ENCODE measurements at regions not wholly inside any gene's neighbourhood (a gene's known extent, or its start where the extent isn't known, plus 50 kb on each side); places are given as distances from the start of the nearest gene placed in this dataset.
A peak's percentile ranks its signal among the peaks of the same experiment; 100 is the strongest.
"Not testable (repeated sequence)": the region's sequence is repeated elsewhere in the genome, so short reads cannot be mapped to it uniquely, and the experiment has no call there.

DNA sequence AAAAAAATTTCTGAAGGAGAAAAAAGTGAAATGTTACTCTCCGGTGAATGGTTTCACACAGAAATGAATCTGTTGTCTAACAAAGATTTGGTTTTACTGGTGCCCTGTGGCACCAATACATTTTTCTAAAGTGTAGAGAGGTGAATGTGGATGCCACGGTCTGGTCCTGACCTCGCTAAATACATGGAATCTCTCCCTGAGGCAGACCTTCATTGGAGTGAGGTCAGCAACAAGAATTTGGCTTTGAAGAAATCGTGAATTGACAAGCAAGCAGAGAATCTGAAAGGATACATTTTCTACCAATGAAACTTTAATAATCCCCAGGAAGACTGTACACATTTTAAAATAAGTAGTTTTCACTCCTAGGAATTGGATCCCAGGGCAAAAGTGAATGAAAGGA lies 81.2 kb upstream of the OTOGL start:
- no peak overlapping the region for H3K27ac ChIP-seq
- no peaks in the 10 kb centered on the region for H3K36me3 ChIP-seq
- DNase-seq (ENCODE audit: low spot score in 2 of 2) = no peak
- H3K4me1 ChIP-seq = peaks cover 0 to 16% (median 8%) of the 10 kb centered on the region in 4 donors
- no peak overlapping the region for H3K4me3 ChIP-seq
- TF ChIP-seq, protein P1, sequence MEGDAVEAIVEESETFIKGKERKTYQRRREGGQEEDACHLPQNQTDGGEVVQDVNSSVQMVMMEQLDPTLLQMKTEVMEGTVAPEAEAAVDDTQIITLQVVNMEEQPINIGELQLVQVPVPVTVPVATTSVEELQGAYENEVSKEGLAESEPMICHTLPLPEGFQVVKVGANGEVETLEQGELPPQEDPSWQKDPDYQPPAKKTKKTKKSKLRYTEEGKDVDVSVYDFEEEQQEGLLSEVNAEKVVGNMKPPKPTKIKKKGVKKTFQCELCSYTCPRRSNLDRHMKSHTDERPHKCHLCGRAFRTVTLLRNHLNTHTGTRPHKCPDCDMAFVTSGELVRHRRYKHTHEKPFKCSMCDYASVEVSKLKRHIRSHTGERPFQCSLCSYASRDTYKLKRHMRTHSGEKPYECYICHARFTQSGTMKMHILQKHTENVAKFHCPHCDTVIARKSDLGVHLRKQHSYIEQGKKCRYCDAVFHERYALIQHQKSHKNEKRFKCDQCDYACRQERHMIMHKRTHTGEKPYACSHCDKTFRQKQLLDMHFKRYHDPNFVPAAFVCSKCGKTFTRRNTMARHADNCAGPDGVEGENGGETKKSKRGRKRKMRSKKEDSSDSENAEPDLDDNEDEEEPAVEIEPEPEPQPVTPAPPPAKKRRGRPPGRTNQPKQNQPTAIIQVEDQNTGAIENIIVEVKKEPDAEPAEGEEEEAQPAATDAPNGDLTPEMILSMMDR (IDR thresholded peaks at IDR 0.05) = no peak
- TF ChIP-seq EP300 (IDR thresholded peaks at IDR 0.05) (no peak), POLR2A (IDR thresholded peaks at IDR 0.05) (no peak)
- 42 to 47% methylated on average over 4 of the region's 4 CpGs for WGBS, 2 donors
- no peaks in the 10 kb centered on the region for H3K27me3 ChIP-seq
- peaks cover 0 to 2% (median 0%) of the 10 kb centered on the region in 4 donors for H3K9me3 ChIP-seq

DNA sequence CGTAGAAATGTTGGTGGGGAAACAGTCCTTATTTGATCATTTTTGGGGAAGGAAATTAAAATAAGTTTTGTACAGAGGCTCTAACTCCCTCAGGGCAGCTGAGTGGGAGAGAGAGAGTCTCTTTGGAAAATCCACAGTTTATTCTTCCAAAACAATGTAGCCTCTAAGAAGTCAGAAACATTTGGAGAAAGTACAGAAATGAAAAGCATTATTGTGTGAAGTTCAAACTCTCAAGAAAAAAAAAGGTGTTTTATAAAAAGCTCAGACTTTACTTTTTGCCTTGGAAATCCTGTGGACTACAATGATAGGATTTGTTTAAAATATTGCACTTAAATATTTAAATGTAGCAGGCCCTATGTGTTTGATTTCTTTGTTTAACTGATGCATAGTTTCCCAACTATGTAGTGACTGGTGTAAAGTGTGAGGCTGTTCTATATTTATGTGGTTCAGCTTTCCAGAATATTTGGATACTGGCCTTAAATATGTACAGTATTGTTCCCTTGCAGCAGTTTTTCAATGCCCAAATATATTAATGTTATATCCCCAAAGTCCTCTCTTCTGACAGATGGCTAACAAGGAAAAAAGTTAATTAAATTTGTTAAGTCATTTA lies 82.0 kb upstream of the OTOGL start:
- 17 to 24% methylated on average over 1 of the region's 1 CpG for WGBS, 2 donors
- peaks cover 0 to 16% (median 8%) of the 10 kb centered on the region in 4 donors for H3K4me1 ChIP-seq
- no peak for TF ChIP-seq POLR2A (IDR thresholded peaks at IDR 0.05)
- no peak for TF ChIP-seq EP300 (IDR thresholded peaks at IDR 0.05)
- TF ChIP-seq, protein P1 (IDR thresholded peaks at IDR 0.05) = no peak
- no peak overlapping the region for H3K4me3 ChIP-seq
- peak overlapping the region in 1 of 4 donors; percentile 16 for H3K27ac ChIP-seq
- peaks cover 0 to 8% (median 2%) of the 10 kb centered on the region in 4 donors for H3K9me3 ChIP-seq
- DNase-seq (ENCODE audit: low spot score in 2 of 2) = no peak
- H3K27me3 ChIP-seq = no peaks in the 10 kb centered on the region
- no peaks in the 10 kb centered on the region for H3K36me3 ChIP-seq

DNA sequence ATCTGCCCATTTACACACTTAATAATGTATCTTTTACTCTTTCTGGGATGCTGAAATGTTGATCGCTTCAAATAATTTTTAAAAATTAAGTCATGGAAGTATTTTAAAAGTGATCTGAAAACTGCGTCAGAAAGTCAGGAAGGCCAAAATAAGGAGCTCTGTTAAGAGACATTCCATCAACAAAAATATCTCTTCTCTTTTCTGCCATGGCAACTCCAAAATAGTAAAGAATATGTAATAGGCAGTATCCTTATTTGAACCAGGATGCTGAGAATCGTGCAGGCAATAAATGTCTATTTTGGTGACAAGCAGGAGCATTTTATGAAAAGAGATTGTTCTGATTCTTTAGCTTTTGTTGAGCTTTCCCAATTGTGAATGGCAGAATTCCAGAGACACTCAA lies 81.8 kb upstream of the PPP1R12A start:
- Histone ChIP-seq H3K27ac (peak overlapping the region in 2 of 4 donors; percentile 3 to 16), H3K36me3 (no peaks in the 10 kb centered on the region), H3K4me1 (peaks cover 0 to 16% (median 8%) of the 10 kb centered on the region in 4 donors), H3K27me3 (no peaks in the 10 kb centered on the region), H3K4me3 (no peak overlapping the region), H3K9me3 (peaks cover 0 to 13% (median 2%) of the 10 kb centered on the region in 4 donors)
- TF ChIP-seq, protein P1 (IDR thresholded peaks at IDR 0.05) = no peak
- no peak for TF ChIP-seq EP300 (IDR thresholded peaks at IDR 0.05)
- no peak for TF ChIP-seq POLR2A (IDR thresholded peaks at IDR 0.05)
- no peak for DNase-seq (ENCODE audit: low spot score in 2 of 2)
- 51 to 59% methylated on average over 3 of the region's 3 CpGs for WGBS, 2 donors

DNA sequence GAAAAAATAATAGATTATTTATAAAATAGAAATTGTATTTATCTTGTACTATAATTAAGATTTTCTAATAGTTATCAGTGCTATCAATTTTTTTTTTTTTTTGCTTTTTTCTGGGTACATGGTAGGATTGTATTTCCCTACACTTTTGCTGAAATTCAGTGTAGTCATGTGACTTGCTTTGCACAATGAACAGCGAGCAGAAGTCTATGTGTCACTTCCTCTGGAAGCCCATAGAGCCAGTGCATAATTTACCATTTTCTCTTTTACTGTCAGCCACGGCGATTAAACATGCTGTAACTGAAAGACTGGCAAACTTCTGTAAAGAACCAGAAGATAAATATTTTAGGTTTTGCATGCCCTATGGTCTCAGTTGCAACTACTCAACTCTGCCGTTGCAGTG lies 80.8 kb upstream of the PPP1R12A start:
- H3K27ac ChIP-seq = no peak overlapping the region
- DNase-seq (ENCODE audit: low spot score in 2 of 2) = no peak
- H3K36me3 ChIP-seq = no peaks in the 10 kb centered on the region
- TF ChIP-seq POLR2A (IDR thresholded peaks at IDR 0.05) (no peak), EP300 (IDR thresholded peaks at IDR 0.05) (no peak)
- TF ChIP-seq, protein P1 (IDR thresholded peaks at IDR 0.05) = no peak
- H3K27me3 ChIP-seq = no peaks in the 10 kb centered on the region
- H3K4me3 ChIP-seq = no peak overlapping the region
- peaks cover 0 to 16% (median 8%) of the 10 kb centered on the region in 4 donors for H3K4me1 ChIP-seq
- WGBS, 2 donors = 88 to 91% methylated on average over 4 of the region's 4 CpGs
- peaks cover 0 to 13% (median 2%) of the 10 kb centered on the region in 4 donors for H3K9me3 ChIP-seq

DNA sequence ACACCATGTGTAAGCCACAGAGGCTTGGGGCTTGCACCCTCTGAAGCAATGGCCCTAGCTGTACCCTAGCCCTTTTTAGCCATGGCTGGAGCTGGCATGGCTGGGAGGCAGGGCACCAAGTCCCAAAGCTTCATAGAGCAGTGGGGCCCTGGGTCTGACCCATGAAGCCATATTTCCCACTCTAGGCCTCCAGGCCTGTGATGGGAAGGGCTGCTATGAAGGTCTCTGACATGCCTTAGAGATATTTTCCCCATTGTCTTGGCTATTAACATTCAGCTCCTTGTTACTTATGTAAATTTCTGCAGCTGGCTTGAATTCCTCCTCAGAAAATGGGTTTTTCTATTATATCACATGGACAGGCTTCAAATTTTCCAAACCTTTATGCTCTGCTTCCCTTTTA lies 68.8 kb upstream of the PPP1R12A start:
- H3K9me3 ChIP-seq; DNase-seq (ENCODE audit: low spot score in 2 of 2); H3K27ac ChIP-seq; H3K4me1 ChIP-seq; H3K4me3 ChIP-seq; H3K36me3 ChIP-seq; H3K27me3 ChIP-seq: not testable (repeated sequence)

All from tibial nerve (tissue), 4 donors.